Endothelial cell of umbilical vein (primary cell): ENCODE measurements at regions not wholly inside any gene's neighbourhood (a gene's known extent, or its start where the extent isn't known, plus 50 kb on each side); places are given as distances from the start of the nearest gene placed in this dataset.

ENCODE experiments used
- BruUV-seq: library from RNA; stranded (reverse); fragments of 400-500 nt; replicated peaks from 2 replicates; lab custom pipeline; 2021; lab: Mats Ljungman, UMichigan
- CTCF ChIA-PET: fragments of 300-600, 350-600 bp; sonication (Branson Sonifier 250); formaldehyde crosslinking; loops from one replicate; lab custom pipeline; 2021; ENCODE audit warnings: antibody characterized with exemption, inconsistent platforms; lab: Charles Lee
- POLR2A ChIA-PET: fragments of 300-600, 350-600 bp; sonication (Branson Sonifier 250); formaldehyde crosslinking; loops from one replicate; lab custom pipeline; 2021; ENCODE audit warnings: antibody characterized with exemption, inconsistent platforms; lab: Charles Lee
- DNase-seq: peaks from one replicate; pipeline ENCODE4 v3.0.0-alpha.2; 2011; ENCODE audit warnings: low read depth, low spot score
- FAIRE-seq: peaks from 2 replicates; lab custom pipeline; 2011; peaks lifted over from hg19 to GRCh38; lab: Jason Lieb, UNC
- H2AFZ ChIP-seq: 2 replicates; pipeline ENCODE4 v1.6.0; 2012; ENCODE audit warnings: low read depth, low read length, control low read depth, inconsistent platforms
- H3K27ac ChIP-seq: 2 replicates; pipeline ENCODE4 v1.5.1; 2011; ENCODE audit warnings: low read depth, mild to moderate bottlenecking, control low read depth, low read length, moderate library complexity; ENCODE audit not compliant: insufficient read depth
- H3K27me3 ChIP-seq, 2 experiments: 2 replicates each; pipeline versions ENCODE4 v1.6.0 to v1.6.1; 2011; ENCODE audit warnings: low read length in 2 of 2, mixed read lengths in 1 of 2; ENCODE audit not compliant: control insufficient read depth in 2 of 2, insufficient read depth in 2 of 2
- H3K36me3 ChIP-seq, 2 experiments: 2 replicates in 1 of 2; 3 replicates in 1 of 2; pipeline ENCODE4 v1.5.1; 2011; ENCODE audit warnings: low read length in 2 of 2, mild to moderate bottlenecking in 1 of 2, moderate library complexity in 1 of 2; ENCODE audit not compliant: control insufficient read depth in 2 of 2, insufficient read depth in 2 of 2; ENCODE audit errors: extremely low read depth in 1 of 2
- H3K4me1 ChIP-seq: 3 replicates; pipeline ENCODE4 v1.5.1; 2011; ENCODE audit warnings: mild to moderate bottlenecking, low read length; ENCODE audit not compliant: control insufficient read depth, insufficient read depth; ENCODE audit errors: extremely low read depth
- H3K4me2 ChIP-seq: 2 replicates; pipeline ENCODE4 v1.6.1; 2011; ENCODE audit warnings: low read length, control low read depth, mixed read lengths; ENCODE audit not compliant: insufficient read depth
- H3K4me3 ChIP-seq, 3 experiments: fragments of 200-600 bp in 1 of 3; sonication (generic), shearing (Covaris generic) in 1 of 3; replicated peaks in 1 of 3; 2 replicates each; pipeline ENCODE4 v1.5.1; 2011 to 2016; ENCODE audit warnings: control low read depth in 3 of 3, low read length in 3 of 3, mild to moderate bottlenecking in 2 of 3, inconsistent platforms in 1 of 3, low read depth in 1 of 3, moderate library complexity in 1 of 3; ENCODE audit not compliant: insufficient read depth in 1 of 3
- H3K79me2 ChIP-seq: 2 replicates; pipeline ENCODE4 v1.6.0; 2012; ENCODE audit warnings: low read length, inconsistent platforms; ENCODE audit not compliant: control insufficient read depth, insufficient read depth
- H3K9ac ChIP-seq: replicated peaks from 2 replicates; pipeline ENCODE3; 2011; ENCODE audit warnings: low read length, control low read depth; ENCODE audit not compliant: insufficient read depth; ENCODE audit errors: extremely low read depth
- H3K9me1 ChIP-seq: replicated peaks from 3 replicates; pipeline ENCODE4 v1.6.0; 2011; ENCODE audit warnings: mild to moderate bottlenecking, low read length; ENCODE audit not compliant: control insufficient read depth, insufficient read depth; ENCODE audit errors: extremely low read depth
- H3K9me3 ChIP-seq: replicated peaks from 2 replicates; pipeline ENCODE4 v1.5.1; 2012; ENCODE audit warnings: low read length, inconsistent platforms; ENCODE audit not compliant: control insufficient read depth, insufficient read depth
- H4K20me1 ChIP-seq: replicated peaks from 2 replicates; pipeline ENCODE3; 2011; ENCODE audit warnings: mild to moderate bottlenecking, low read length; ENCODE audit not compliant: control insufficient read depth, insufficient read depth; ENCODE audit errors: extremely low read depth
- CTCF ChIP-seq, 2 donors: IDR thresholded peaks; 1 replicate in 1 of 2; 2 replicates in 1 of 2; pipeline ENCODE4 v1.5.1; 2011; ENCODE audit warnings: low read length in 2 of 2, mild to moderate bottlenecking in 2 of 2, moderate library complexity in 2 of 2, control low read depth in 1 of 2, inconsistent platforms in 1 of 2, low read depth in 1 of 2; ENCODE audit not compliant: insufficient read depth in 1 of 2; ENCODE audit errors: extremely low read depth in 1 of 2
- EZH2 ChIP-seq: IDR thresholded peaks from 2 replicates; pipeline ENCODE4 v1.6.1; 2012; ENCODE audit warnings: borderline replicate concordance, low read depth, mild to moderate bottlenecking, moderate library complexity, low read length, inconsistent platforms; ENCODE audit not compliant: severe bottlenecking
- FOS ChIP-seq: IDR thresholded peaks from 2 replicates; pipeline ENCODE4 v1.6.1; 2011; ENCODE audit warnings: mild to moderate bottlenecking, low read length, moderate library complexity, borderline replicate concordance; ENCODE audit not compliant: insufficient read depth
- JUN ChIP-seq: IDR thresholded peaks from 2 replicates; pipeline ENCODE4 v1.6.1; 2011; ENCODE audit warnings: borderline replicate concordance, low read depth; ENCODE audit not compliant: insufficient read length, insufficient read depth
- MAX ChIP-seq: IDR thresholded peaks from 2 replicates; pipeline ENCODE4 v1.6.1; 2011; ENCODE audit not compliant: insufficient read depth, insufficient read length
- MYC ChIP-seq: IDR thresholded peaks from one replicate; pipeline ENCODE4 v1.6.1; 2011; ENCODE audit warnings: mild to moderate bottlenecking, low read depth, low read length
- POLR2A ChIP-seq: IDR thresholded peaks from 2 replicates; pipeline ENCODE4 v1.6.1; 2012; ENCODE audit warnings: low read depth, mild to moderate bottlenecking, control low read depth, low read length
- POLR2AphosphoS5 ChIP-seq: IDR thresholded peaks from 2 replicates; pipeline ENCODE4 v1.6.1; 2012; ENCODE audit warnings: low read depth, mild to moderate bottlenecking, control low read depth, low read length, moderate library complexity; ENCODE audit not compliant: insufficient read depth
- dilution Hi-C: fragments of 300-500 bp; cut with MboI; formaldehyde crosslinking; loops from one replicate; pipeline ENCODE4 v1.15.0; 2019; ENCODE audit warnings: low sequenced_read_pairs; ENCODE audit not compliant: extremely low pct_ligation_motif_present
- intact Hi-C: fragments of 100-400 bp; cut with micrococcal nuclease; formaldehyde crosslinking; loops from one replicate; pipeline ENCODE4 v1.10.0; 2022

- TF ChIP-seq POLR2A (no peak), POLR2AphosphoS5 (no peak), EZH2 (no peak), MYC (no peak), MAX (no peak), CTCF (IDR thresholded peaks at IDR 0.05; ENCODE audit: extremely low read depth in 1 of 2, insufficient read depth in 1 of 2, low read depth in 1 of 2, low read length in 2 of 2) (no peak), FOS (no peak), JUN (no peak)
- DNase-seq (no peak), FAIRE-seq (no peak)
- no TSS peak for BruUV-seq
- Histone ChIP-seq H3K9me3 (no peaks in the 10 kb centered on the region), H3K4me3 (no peak overlapping the region), H3K27ac (no peak overlapping the region), H3K9me1 (no peaks in the 10 kb centered on the region), H3K79me2 (no peaks in the 10 kb centered on the region), H2AFZ (no peak overlapping the region), H3K4me1 (no peaks in the 10 kb centered on the region), H4K20me1 (no peaks in the 10 kb centered on the region), H3K4me2 (no peak overlapping the region), H3K9ac (no peak overlapping the region), H3K36me3 (no peaks in the 10 kb centered on the region), H3K27me3 (no peaks in the 10 kb centered on the region)
- dilution Hi-C loops (loop anchor here (25.0 kb wide), 1 partner anchor 214 kb away; no protein-coding TSS in a partner anchor), intact Hi-C loops (no loop called here)
- CTCF ChIA-PET: interaction anchor here (0.8 to 1.9 kb wide), 8 partner anchors 10 to 244 kb away, joined by 3 to 6 read pairs (median 4); partner anchors contain the start of gene FOXD2
- POLR2A ChIA-PET: no interaction called here
These were observed 238.6 kb downstream of the FOXD2 start for GRCh38 chr1:47676311-47677054.
